Epithelial cell of proximal tubule (primary cell): ENCODE measurements at regions not wholly inside any gene's neighbourhood (a gene's known extent, or its start where the extent isn't known, plus 50 kb on each side); places are given as distances from the start of the nearest gene placed in this dataset.

Experiments used
- DNase-seq: peaks from one replicate; pipeline ENCODE4 v3.0.0-alpha.2; 2011; ENCODE audit warnings: low read depth
- H3K4me3 ChIP-seq: 2 replicates; pipeline ENCODE4 v1.5.1; 2011; ENCODE audit warnings: low read depth, mild to moderate bottlenecking, low read length
- TF ChIP-seq, protein P1 (sequence below): conservative IDR thresholded peaks from 2 replicates; pipeline ENCODE4 v1.5.1; 2012; ENCODE audit warnings: low read depth, mild to moderate bottlenecking, low read length

- no peak for DNase-seq
- TF ChIP-seq, protein P1, sequence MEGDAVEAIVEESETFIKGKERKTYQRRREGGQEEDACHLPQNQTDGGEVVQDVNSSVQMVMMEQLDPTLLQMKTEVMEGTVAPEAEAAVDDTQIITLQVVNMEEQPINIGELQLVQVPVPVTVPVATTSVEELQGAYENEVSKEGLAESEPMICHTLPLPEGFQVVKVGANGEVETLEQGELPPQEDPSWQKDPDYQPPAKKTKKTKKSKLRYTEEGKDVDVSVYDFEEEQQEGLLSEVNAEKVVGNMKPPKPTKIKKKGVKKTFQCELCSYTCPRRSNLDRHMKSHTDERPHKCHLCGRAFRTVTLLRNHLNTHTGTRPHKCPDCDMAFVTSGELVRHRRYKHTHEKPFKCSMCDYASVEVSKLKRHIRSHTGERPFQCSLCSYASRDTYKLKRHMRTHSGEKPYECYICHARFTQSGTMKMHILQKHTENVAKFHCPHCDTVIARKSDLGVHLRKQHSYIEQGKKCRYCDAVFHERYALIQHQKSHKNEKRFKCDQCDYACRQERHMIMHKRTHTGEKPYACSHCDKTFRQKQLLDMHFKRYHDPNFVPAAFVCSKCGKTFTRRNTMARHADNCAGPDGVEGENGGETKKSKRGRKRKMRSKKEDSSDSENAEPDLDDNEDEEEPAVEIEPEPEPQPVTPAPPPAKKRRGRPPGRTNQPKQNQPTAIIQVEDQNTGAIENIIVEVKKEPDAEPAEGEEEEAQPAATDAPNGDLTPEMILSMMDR, result no peak
- H3K4me3 ChIP-seq, result no peak overlapping the region
Measured at GRCh38 chr17:77345260-77345910, 204.6 kb downstream of the SEC14L1 start.

- DNase-seq, result no peak
- TF ChIP-seq, protein P1, result no peak
- H3K4me3 ChIP-seq, result no peak overlapping the region
Measured at GRCh38 chr17:77346765-77347164, 206.0 kb downstream of the SEC14L1 start.

GRCh38 chr17:77347544-77347943, 206.8 kb downstream of the SEC14L1 start:
- TF ChIP-seq, protein P1, result no peak
- H3K4me3 ChIP-seq, result no peak overlapping the region
- DNase-seq, result no peak

GRCh38 chr17:77349976-77350830, 209.4 kb downstream of the SEC14L1 start:
- TF ChIP-seq, protein P1, result no peak
- H3K4me3 ChIP-seq, result no peak overlapping the region
- no peak for DNase-seq

GRCh38 chr17:77352441-77352840, 211.7 kb downstream of the SEC14L1 start:
- TF ChIP-seq, protein P1, result no peak

DNA sequence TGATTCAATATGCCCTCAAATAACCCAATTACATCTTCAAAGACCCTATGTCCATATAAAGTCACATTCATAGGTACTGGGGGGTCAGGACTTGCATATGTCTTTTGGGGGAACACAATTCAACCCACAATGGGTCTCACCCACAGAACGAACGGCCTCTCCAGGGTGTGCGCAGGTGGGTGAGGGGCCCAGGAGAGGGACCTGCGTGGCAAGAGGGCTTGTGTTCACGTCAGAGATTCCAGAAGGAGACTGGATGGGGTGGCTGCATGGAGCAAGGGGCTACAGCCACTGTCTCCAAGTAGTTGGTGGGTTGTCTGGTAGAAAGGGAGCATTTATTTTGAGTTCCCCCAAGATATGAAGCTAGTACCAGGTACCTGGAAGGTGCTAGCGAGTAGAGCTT, 212.2 kb downstream of the SEC14L1 start:
- TF ChIP-seq, protein P1, result no peak
- DNase-seq, result no peak
- no peak overlapping the region for H3K4me3 ChIP-seq

More at GRCh38 chr17:77352441-77352840, 211.7 kb downstream of the SEC14L1 start:
- no peak for DNase-seq
- H3K4me3 ChIP-seq, result no peak overlapping the region
